NB4 (cell line): ENCODE measurements at regions not wholly inside any gene's neighbourhood (a gene's known extent, or its start where the extent isn't known, plus 50 kb on each side); places are given as distances from the start of the nearest gene placed in this dataset.

Experiments
- DNase-seq: peaks from one replicate; pipeline ENCODE4 v3.0.0; 2010; ENCODE audit warnings: low read depth
- H3K4me3 ChIP-seq: one replicate; pipeline ENCODE4 v1.5.1; 2011; ENCODE audit warnings: mild to moderate bottlenecking, low read depth, low read length, moderate library complexity
- CTCF ChIP-seq: IDR thresholded peaks from one replicate; pipeline ENCODE4 v1.5.1; 2012; ENCODE audit warnings: low read depth, low read length
- MAX ChIP-seq: IDR thresholded peaks from 2 replicates; pipeline ENCODE4 v1.6.1; 2011; ENCODE audit warnings: low read depth, low read length
- MYC ChIP-seq: IDR thresholded peaks from 2 replicates; pipeline ENCODE4 v1.6.1; 2011; ENCODE audit warnings: low read depth, low read length
- POLR2A ChIP-seq: IDR thresholded peaks from 2 replicates; pipeline ENCODE4 v1.6.1; 2011; ENCODE audit warnings: mild to moderate bottlenecking; ENCODE audit not compliant: insufficient read length; ENCODE audit errors: extremely low read depth

- DNase-seq = no peak
- no peak overlapping the region for H3K4me3 ChIP-seq
- no peak for TF ChIP-seq CTCF
- TF ChIP-seq MYC = no peak
Measured at GRCh38 chr18:73315381-73315780, 447.6 kb upstream of the NETO1 start.

GRCh38 chr18:73313476-73313875, 445.7 kb upstream of the NETO1 start:
- no peak overlapping the region for H3K4me3 ChIP-seq
- no peak for DNase-seq
- TF ChIP-seq POLR2A (no peak), CTCF (no peak), MAX (no peak), MYC (no peak)

GRCh38 chr18:73296686-73297085, 428.9 kb upstream of the NETO1 start:
- no peak for TF ChIP-seq MAX
- no peak for TF ChIP-seq MYC
- TF ChIP-seq CTCF = no peak
- no peak for TF ChIP-seq POLR2A
- no peak for DNase-seq
- no peak overlapping the region for H3K4me3 ChIP-seq

GRCh38 chr18:73292156-73292555, 424.4 kb upstream of the NETO1 start:
- no peak for DNase-seq
- TF ChIP-seq POLR2A (no peak), CTCF (no peak), MYC (no peak), MAX (no peak)
- H3K4me3 ChIP-seq = no peak overlapping the region

- TF ChIP-seq CTCF = no peak
- TF ChIP-seq POLR2A = no peak
- no peak for TF ChIP-seq MAX
- no peak for TF ChIP-seq MYC
- no peak overlapping the region for H3K4me3 ChIP-seq
- no peak for DNase-seq
Measured at GRCh38 chr18:73288813-73289212, 421.0 kb upstream of the NETO1 start.

- no peak for TF ChIP-seq MYC
- TF ChIP-seq MAX = no peak
- no peak for TF ChIP-seq POLR2A
- no peak for TF ChIP-seq CTCF
- no peak overlapping the region for H3K4me3 ChIP-seq
- no peak for DNase-seq
Measured at GRCh38 chr18:73286584-73286983, 418.8 kb upstream of the NETO1 start.
